ENCODE measurements at regions not wholly inside any gene's neighbourhood (a gene's known extent, or its start where the extent isn't known, plus 50 kb on each side); places are given as distances from the start of the nearest gene placed in this dataset.

DNA sequence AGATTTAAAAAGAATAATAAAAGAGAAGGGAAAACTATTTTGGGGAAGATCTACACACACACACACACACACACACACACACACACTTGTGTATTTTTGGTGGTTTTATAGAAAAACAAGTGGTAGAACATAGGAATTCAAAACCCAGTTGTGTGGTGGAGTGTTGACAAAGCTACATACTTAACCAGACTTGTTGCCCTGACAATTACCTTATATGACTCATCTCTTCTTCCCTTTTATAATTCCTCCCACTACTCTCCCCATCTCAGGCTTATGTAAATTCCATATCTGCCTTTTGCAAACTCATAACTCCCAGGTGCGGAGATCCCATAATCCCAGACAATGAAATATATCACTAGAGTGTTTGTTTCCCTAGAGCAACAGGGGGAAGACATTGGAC is 873.7 kb downstream of the NXPH1 start:
- H3K27ac ChIP-seq (ENCODE audit: low read length): no peak overlapping the region
- H3K36me3 ChIP-seq (replicated peaks; ENCODE audit: low read depth, low read length): no peaks in the 10 kb centered on the region
- TF ChIP-seq EZH2phosphoT487 (IDR thresholded peaks at IDR 0.05; ENCODE audit: low read depth) (no peak), CTCF (IDR thresholded peaks at IDR 0.05; ENCODE audit: low read depth, low read length) (no peak)
- H3K4me2 ChIP-seq (ENCODE audit: low read length): no peak overlapping the region
- no peaks in the 10 kb centered on the region for H3K27me3 ChIP-seq (ENCODE audit: low read depth, low read length)
- H2AFZ ChIP-seq (ENCODE audit: low read depth, low read length): no peak overlapping the region
- no peaks in the 10 kb centered on the region for H3K79me2 ChIP-seq (ENCODE audit: low read length)
- H4K20me1 ChIP-seq (ENCODE audit: insufficient read depth, low read length): no peaks in the 10 kb centered on the region
- H3K9me3 ChIP-seq (ENCODE audit: insufficient read depth, low read length): no peaks in the 10 kb centered on the region
- no peaks in the 10 kb centered on the region for H3K4me1 ChIP-seq (ENCODE audit: low read length)
- no peak overlapping the region for H3K4me3 ChIP-seq (ENCODE audit: low read length)
- no peak overlapping the region for H3K9ac ChIP-seq (ENCODE audit: low read length)

DNA sequence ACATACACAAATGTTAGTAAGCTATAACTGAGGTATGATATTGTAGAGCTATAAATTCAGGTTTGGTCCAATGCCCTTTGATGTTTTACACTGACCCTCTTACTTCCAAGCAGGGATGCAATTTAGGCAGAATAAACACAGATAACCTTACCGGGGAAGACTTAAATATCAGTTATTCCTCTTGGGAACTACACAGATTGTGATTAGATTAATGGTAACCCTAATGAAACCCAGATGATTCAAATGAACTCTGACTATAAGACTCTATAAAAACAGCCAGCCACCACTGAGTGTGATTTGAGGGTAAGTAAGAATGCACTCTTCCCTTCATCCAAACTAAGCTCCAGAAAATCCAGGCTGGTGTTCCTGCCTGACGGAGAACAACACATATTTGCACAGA is 891.1 kb downstream of the NXPH1 start:
- Histone ChIP-seq H3K9ac (ENCODE audit: low read length) (no peak overlapping the region), H4K20me1 (ENCODE audit: insufficient read depth, low read length) (no peaks in the 10 kb centered on the region), H2AFZ (ENCODE audit: low read depth, low read length) (no peak overlapping the region), H3K27me3 (ENCODE audit: low read depth, low read length) (no peaks in the 10 kb centered on the region), H3K27ac (ENCODE audit: low read length) (no peak overlapping the region), H3K36me3 (replicated peaks; ENCODE audit: low read depth, low read length) (no peaks in the 10 kb centered on the region), H3K4me3 (ENCODE audit: low read length) (no peak overlapping the region), H3K9me3 (ENCODE audit: insufficient read depth, low read length) (no peaks in the 10 kb centered on the region), H3K4me1 (ENCODE audit: low read length) (peaks cover 3% of the 10 kb centered on the region; the same call in 1 of the 2 replicates), H3K79me2 (ENCODE audit: low read length) (no peaks in the 10 kb centered on the region), H3K4me2 (ENCODE audit: low read length) (no peak overlapping the region)
- TF ChIP-seq CTCF (IDR thresholded peaks at IDR 0.05; ENCODE audit: low read depth, low read length): no peak

DNA sequence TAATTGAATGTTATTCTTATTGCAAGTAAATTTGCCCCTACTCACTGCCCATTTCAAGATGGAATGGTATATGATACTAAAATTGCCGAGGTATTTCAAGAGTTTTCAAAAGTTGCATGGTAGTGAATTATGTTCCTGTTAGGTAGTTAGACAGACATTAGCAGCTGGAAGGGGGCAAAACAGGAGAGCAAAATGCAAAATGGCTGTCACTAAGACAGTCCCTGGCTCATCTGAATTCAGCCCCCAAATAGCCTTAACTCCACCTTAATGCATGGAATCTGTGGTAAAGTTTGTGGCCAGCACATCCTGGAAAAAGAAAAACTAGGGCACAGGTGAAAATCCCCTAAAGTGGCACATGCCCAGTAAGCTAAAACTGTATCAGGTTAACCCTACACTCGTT is 894.9 kb downstream of the NXPH1 start:
- H3K79me2 ChIP-seq (ENCODE audit: low read length): no peaks in the 10 kb centered on the region
- no peaks in the 10 kb centered on the region for H3K36me3 ChIP-seq (replicated peaks; ENCODE audit: low read depth, low read length)
- H3K4me2 ChIP-seq (ENCODE audit: low read length): no peak overlapping the region

GRCh38 chr7:9349625-9350024 is 916.2 kb downstream of the NXPH1 start:
- Histone ChIP-seq H3K9ac (ENCODE audit: low read length) (no peak overlapping the region), H4K20me1 (ENCODE audit: insufficient read depth, low read length) (no peaks in the 10 kb centered on the region), H3K79me2 (ENCODE audit: low read length) (no peaks in the 10 kb centered on the region), H3K36me3 (replicated peaks; ENCODE audit: low read depth, low read length) (no peaks in the 10 kb centered on the region), H3K27ac (ENCODE audit: low read length) (no peak overlapping the region), H3K4me2 (ENCODE audit: low read length) (no peak overlapping the region), H3K9me3 (ENCODE audit: insufficient read depth, low read length) (no peaks in the 10 kb centered on the region), H3K4me1 (ENCODE audit: low read length) (no peaks in the 10 kb centered on the region), H3K27me3 (ENCODE audit: low read depth, low read length) (no peaks in the 10 kb centered on the region), H3K4me3 (ENCODE audit: low read length) (no peak overlapping the region), H2AFZ (ENCODE audit: low read depth, low read length) (no peak overlapping the region)
- TF ChIP-seq EZH2phosphoT487 (IDR thresholded peaks at IDR 0.05; ENCODE audit: low read depth) (no peak), CTCF (IDR thresholded peaks at IDR 0.05; ENCODE audit: low read depth, low read length) (no peak)

More for the DNA sequence above, 894.9 kb downstream of the NXPH1 start:
- no peaks in the 10 kb centered on the region for H3K27me3 ChIP-seq (ENCODE audit: low read depth, low read length)
- H3K9me3 ChIP-seq (ENCODE audit: insufficient read depth, low read length): no peaks in the 10 kb centered on the region
- TF ChIP-seq EZH2phosphoT487 (IDR thresholded peaks at IDR 0.05; ENCODE audit: low read depth) (no peak), CTCF (IDR thresholded peaks at IDR 0.05; ENCODE audit: low read depth, low read length) (no peak)
- H4K20me1 ChIP-seq (ENCODE audit: insufficient read depth, low read length): no peaks in the 10 kb centered on the region
- H3K4me1 ChIP-seq (ENCODE audit: low read length): peaks cover 2% of the 10 kb centered on the region; the same call in 1 of the 2 replicates
- no peak overlapping the region for H3K27ac ChIP-seq (ENCODE audit: low read length)
- H2AFZ ChIP-seq (ENCODE audit: low read depth, low read length): no peak overlapping the region
- no peak overlapping the region for H3K4me3 ChIP-seq (ENCODE audit: low read length)
- no peak overlapping the region for H3K9ac ChIP-seq (ENCODE audit: low read length)

Data from OCI-LY3 (cell line).